CD4-positive, CD25-positive, alpha-beta regulatory T cell (primary cell): ENCODE measurements at regions not wholly inside any gene's neighbourhood (a gene's known extent, or its start where the extent isn't known, plus 50 kb on each side); places are given as distances from the start of the nearest gene placed in this dataset.

Experiments
- ATAC-seq, 2 donors: fragments of 150-1000 bp; cut with Tn5 transposase; one replicate each; pipeline ENCODE4 v1.10.0; 2021; ENCODE audit warnings: low read depth in 2 of 2, moderate number of reproducible peaks in 2 of 2, moderate library complexity in 1 of 2
- DNase-seq, 3 donors: peaks; one replicate each; pipeline versions ENCODE4 v3.0.0 to v3.0.0-alpha.2; 2012 to 2022; ENCODE audit warnings: mixed read lengths in 1 of 3
- H3K27ac ChIP-seq: one replicate; pipeline ENCODE4 v1.7.0; 2013; ENCODE audit warnings: mild to moderate bottlenecking, low read length; ENCODE audit not compliant: insufficient read depth, poor library complexity, severe bottlenecking
- H3K27me3 ChIP-seq: one replicate; pipeline ENCODE4 v1.7.0; 2013; ENCODE audit warnings: low read length; ENCODE audit not compliant: control insufficient read depth, insufficient read depth
- H3K36me3 ChIP-seq: one replicate; pipeline ENCODE4 v1.7.0; 2013; ENCODE audit warnings: mild to moderate bottlenecking, low read length, moderate library complexity; ENCODE audit not compliant: control insufficient read depth, insufficient read depth
- H3K4me1 ChIP-seq: 2 replicates; pipeline ENCODE4 v1.7.0; 2013; ENCODE audit warnings: mild to moderate bottlenecking, low read length; ENCODE audit not compliant: insufficient read depth, control insufficient read depth, poor library complexity, severe bottlenecking
- H3K4me3 ChIP-seq: one replicate; pipeline ENCODE4 v1.7.0; 2013; ENCODE audit warnings: low read depth, mild to moderate bottlenecking, low read length, moderate library complexity
- H3K9me3 ChIP-seq, 2 experiments: 1 replicate in 1 of 2; 2 replicates in 1 of 2; pipeline ENCODE4 v1.7.0; 2013; ENCODE audit warnings: low read length in 2 of 2, mild to moderate bottlenecking in 1 of 2, moderate library complexity in 1 of 2; ENCODE audit not compliant: control insufficient read depth in 2 of 2
- H3K27ac Mint-ChIP-seq, 3 donors: one replicate each; pipeline ENCODE4 v1.8.0; 2020 to 2022; ENCODE audit warnings: mild to moderate bottlenecking in 3 of 3, mixed read lengths in 3 of 3, moderate library complexity in 2 of 3
- H3K27me3 Mint-ChIP-seq: one replicate; pipeline ENCODE4 v1.8.0; 2022; ENCODE audit warnings: mild to moderate bottlenecking, mixed read lengths
- H3K36me3 Mint-ChIP-seq: one replicate; pipeline ENCODE4 v1.8.0; 2020; ENCODE audit warnings: mixed read lengths
- H3K4me1 Mint-ChIP-seq, 4 donors: one replicate each; pipeline ENCODE4 v1.8.0; 2020 to 2022; ENCODE audit warnings: mixed read lengths in 4 of 4, mild to moderate bottlenecking in 1 of 4
- H3K4me3 Mint-ChIP-seq, 4 donors: one replicate each; pipeline ENCODE4 v1.8.0; 2020 to 2022; ENCODE audit warnings: mild to moderate bottlenecking in 4 of 4, mixed read lengths in 4 of 4, moderate library complexity in 3 of 4
- H3K9me3 Mint-ChIP-seq, 7 donors: one replicate each; pipeline ENCODE4 v1.8.0; 2020 to 2022; ENCODE audit warnings: mixed read lengths in 7 of 7, mild to moderate bottlenecking in 3 of 7, moderate library complexity in 2 of 7

DNA sequence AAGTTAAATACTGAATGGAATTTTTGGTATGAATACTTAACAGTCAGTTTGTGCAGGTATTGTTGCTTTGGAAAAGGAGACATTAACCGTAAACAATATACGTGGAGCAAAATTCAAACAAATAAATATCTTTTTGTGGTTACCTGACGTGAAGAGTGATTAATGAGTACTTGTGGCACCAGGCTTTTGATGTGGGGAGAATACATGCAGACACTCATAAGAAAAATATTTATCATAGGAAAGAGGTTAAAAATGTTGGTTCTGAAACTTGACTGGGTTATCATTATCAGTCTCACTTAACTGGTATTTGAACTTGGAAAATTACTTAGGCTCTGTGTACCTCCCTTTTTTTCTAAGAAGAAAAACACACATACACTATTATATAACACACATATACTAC lies 136.4 kb upstream of the NDST4 start:
- H3K27me3 Mint-ChIP-seq: no peaks in the 10 kb centered on the region
- Histone ChIP-seq H3K4me1 (no peaks in the 10 kb centered on the region), H3K4me3 (no peak overlapping the region), H3K27ac (no peak overlapping the region), H3K27me3 (no peaks in the 10 kb centered on the region), H3K9me3 (peaks cover 0 to 2% of the 10 kb centered on the region in 2 experiments), H3K36me3 (no peaks in the 10 kb centered on the region)
- H3K4me1 Mint-ChIP-seq: no peaks in the 10 kb centered on the region
- H3K27ac Mint-ChIP-seq: no peak overlapping the region
- no peaks in the 10 kb centered on the region for H3K36me3 Mint-ChIP-seq
- H3K9me3 Mint-ChIP-seq: peaks cover 0 to 13% (median 3%) of the 10 kb centered on the region in 7 donors
- ATAC-seq (no peak), DNase-seq (no peak)
- H3K4me3 Mint-ChIP-seq: no peak overlapping the region

- no peak for DNase-seq
- H3K9me3 ChIP-seq: no peaks in the 10 kb centered on the region
- Mint-ChIP-seq H3K27ac (no peak overlapping the region), H3K9me3 (peaks cover 0 to 3% (median 0%) of the 10 kb centered on the region in 7 donors), H3K4me3 (no peak overlapping the region), H3K27me3 (peaks cover 4% of the 10 kb centered on the region), H3K4me1 (no peaks in the 10 kb centered on the region), H3K36me3 (no peaks in the 10 kb centered on the region)
- H3K36me3 ChIP-seq: no peaks in the 10 kb centered on the region
- no peaks in the 10 kb centered on the region for H3K27me3 ChIP-seq
- H3K4me3 ChIP-seq: no peak overlapping the region
- H3K27ac ChIP-seq: no peak overlapping the region
- no peak for ATAC-seq
- no peaks in the 10 kb centered on the region for H3K4me1 ChIP-seq
Observed at GRCh38 chr4:115234405-115235093, 121.1 kb upstream of the NDST4 start.

DNA sequence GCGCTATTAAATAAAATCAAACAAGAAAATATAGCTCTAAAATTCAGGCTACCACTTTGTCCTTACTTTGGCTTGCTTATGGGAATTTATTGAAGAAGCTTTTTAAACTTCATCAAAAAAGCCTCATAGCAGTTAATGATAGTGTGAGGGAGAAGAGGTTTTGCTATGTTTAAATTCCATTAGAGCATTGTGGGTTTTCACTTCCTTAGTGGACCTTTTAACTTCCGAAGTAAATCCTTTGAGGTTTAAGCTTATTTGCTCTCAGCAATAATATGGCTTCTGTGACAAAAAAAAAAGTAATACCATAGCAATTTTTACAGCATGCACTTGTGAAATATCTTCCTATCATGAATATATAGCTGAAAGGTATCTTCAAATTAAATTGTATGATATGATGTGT lies 120.2 kb upstream of the NDST4 start:
- no peaks in the 10 kb centered on the region for H3K4me1 ChIP-seq
- no peak overlapping the region for H3K27ac ChIP-seq
- H3K9me3 Mint-ChIP-seq: peaks cover 0 to 3% (median 2%) of the 10 kb centered on the region in 7 donors
- H3K4me3 Mint-ChIP-seq: no peak overlapping the region
- H3K9me3 ChIP-seq: no peaks in the 10 kb centered on the region
- no peak overlapping the region for H3K4me3 ChIP-seq
- peaks cover 4% of the 10 kb centered on the region for H3K27me3 Mint-ChIP-seq
- DNase-seq (no peak), ATAC-seq (no peak)
- no peak overlapping the region for H3K27ac Mint-ChIP-seq
- H3K36me3 ChIP-seq: no peaks in the 10 kb centered on the region
- no peaks in the 10 kb centered on the region for H3K36me3 Mint-ChIP-seq
- no peaks in the 10 kb centered on the region for H3K27me3 ChIP-seq
- no peaks in the 10 kb centered on the region for H3K4me1 Mint-ChIP-seq

DNA sequence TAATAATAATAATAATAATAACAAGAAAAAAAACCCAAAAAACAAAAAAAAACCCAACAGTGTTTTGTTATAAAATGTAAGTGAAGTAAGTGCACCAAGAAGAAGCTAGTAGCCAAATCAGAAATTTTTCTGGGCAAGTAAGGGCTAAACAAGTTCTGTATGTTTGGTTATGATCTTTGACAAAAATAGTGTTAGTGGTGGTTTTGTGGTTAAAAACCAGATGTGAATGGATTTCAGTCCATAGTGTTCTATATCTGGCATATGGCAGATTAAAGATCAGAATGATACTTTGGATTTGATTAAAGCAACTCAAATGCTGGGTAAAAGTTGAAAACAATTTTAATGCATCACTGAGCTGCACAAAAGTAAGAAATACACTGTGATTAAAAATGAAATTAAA lies 116.5 kb upstream of the NDST4 start:
- no peaks in the 10 kb centered on the region for H3K27me3 ChIP-seq
- Mint-ChIP-seq H3K9me3 (peaks cover under 1 to 10% (median 7%) of the 10 kb centered on the region in 7 donors), H3K4me1 (no peaks in the 10 kb centered on the region), H3K27me3 (peaks cover 4% of the 10 kb centered on the region), H3K36me3 (no peaks in the 10 kb centered on the region), H3K27ac (no peak overlapping the region), H3K4me3 (no peak overlapping the region)
- no peaks in the 10 kb centered on the region for H3K4me1 ChIP-seq
- H3K27ac ChIP-seq: no peak overlapping the region
- DNase-seq (no peak), ATAC-seq (no peak)
- H3K4me3 ChIP-seq: no peak overlapping the region
- no peaks in the 10 kb centered on the region for H3K9me3 ChIP-seq
- H3K36me3 ChIP-seq: no peaks in the 10 kb centered on the region

GRCh38 chr4:115228851-115229250 lies 115.4 kb upstream of the NDST4 start:
- no peak overlapping the region for H3K27ac ChIP-seq
- H3K27ac Mint-ChIP-seq: no peak overlapping the region
- H3K36me3 Mint-ChIP-seq: no peaks in the 10 kb centered on the region
- H3K36me3 ChIP-seq: no peaks in the 10 kb centered on the region
- H3K27me3 Mint-ChIP-seq: peaks cover 4% of the 10 kb centered on the region
- H3K4me1 ChIP-seq: no peaks in the 10 kb centered on the region
- H3K4me1 Mint-ChIP-seq: no peaks in the 10 kb centered on the region
- no peak overlapping the region for H3K4me3 ChIP-seq
- DNase-seq (no peak), ATAC-seq (no peak)
- H3K4me3 Mint-ChIP-seq: no peak overlapping the region
- no peaks in the 10 kb centered on the region for H3K9me3 ChIP-seq
- H3K27me3 ChIP-seq: no peaks in the 10 kb centered on the region
- H3K9me3 Mint-ChIP-seq: peaks cover 0 to 18% (median 7%) of the 10 kb centered on the region in 7 donors

- Mint-ChIP-seq H3K4me3 (no peak overlapping the region), H3K27ac (no peak overlapping the region), H3K9me3 (peaks cover 0 to 32% (median 3%) of the 10 kb centered on the region in 7 donors), H3K36me3 (no peaks in the 10 kb centered on the region), H3K4me1 (no peaks in the 10 kb centered on the region), H3K27me3 (no peaks in the 10 kb centered on the region)
- Histone ChIP-seq H3K4me3 (no peak overlapping the region), H3K9me3 (no peaks in the 10 kb centered on the region), H3K27me3 (no peaks in the 10 kb centered on the region), H3K27ac (no peak overlapping the region), H3K36me3 (no peaks in the 10 kb centered on the region), H3K4me1 (no peaks in the 10 kb centered on the region)
- ATAC-seq (no peak), DNase-seq (no peak)
Observed at GRCh38 chr4:115222061-115222460, 108.6 kb upstream of the NDST4 start.

DNA sequence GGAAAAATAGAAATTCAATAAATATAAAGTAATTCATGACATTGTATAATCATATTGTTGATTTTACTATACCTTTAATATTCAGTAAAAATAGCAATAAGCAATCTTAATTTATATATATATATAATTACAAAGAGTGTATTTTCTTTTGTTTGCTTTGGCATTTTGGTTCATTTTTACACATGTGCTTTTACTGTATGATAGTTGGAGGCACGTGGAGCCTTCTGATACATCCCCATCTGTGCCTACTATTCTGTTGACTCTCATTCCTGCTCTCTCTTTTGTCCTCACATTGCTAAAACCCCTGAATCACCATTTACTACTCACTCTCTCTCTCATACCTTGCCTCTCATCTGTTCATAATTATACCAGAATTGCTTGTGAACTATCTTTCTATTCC lies 106.4 kb upstream of the NDST4 start:
- Mint-ChIP-seq H3K27me3 (no peaks in the 10 kb centered on the region), H3K36me3 (no peaks in the 10 kb centered on the region), H3K9me3 (peaks cover 0 to 26% (median 0%) of the 10 kb centered on the region in 7 donors), H3K4me1 (no peaks in the 10 kb centered on the region), H3K27ac (no peak overlapping the region), H3K4me3 (no peak overlapping the region)
- ATAC-seq (no peak), DNase-seq (no peak)
- Histone ChIP-seq H3K36me3 (no peaks in the 10 kb centered on the region), H3K9me3 (no peaks in the 10 kb centered on the region), H3K4me3 (no peak overlapping the region), H3K4me1 (no peaks in the 10 kb centered on the region), H3K27me3 (no peaks in the 10 kb centered on the region), H3K27ac (no peak overlapping the region)

DNA sequence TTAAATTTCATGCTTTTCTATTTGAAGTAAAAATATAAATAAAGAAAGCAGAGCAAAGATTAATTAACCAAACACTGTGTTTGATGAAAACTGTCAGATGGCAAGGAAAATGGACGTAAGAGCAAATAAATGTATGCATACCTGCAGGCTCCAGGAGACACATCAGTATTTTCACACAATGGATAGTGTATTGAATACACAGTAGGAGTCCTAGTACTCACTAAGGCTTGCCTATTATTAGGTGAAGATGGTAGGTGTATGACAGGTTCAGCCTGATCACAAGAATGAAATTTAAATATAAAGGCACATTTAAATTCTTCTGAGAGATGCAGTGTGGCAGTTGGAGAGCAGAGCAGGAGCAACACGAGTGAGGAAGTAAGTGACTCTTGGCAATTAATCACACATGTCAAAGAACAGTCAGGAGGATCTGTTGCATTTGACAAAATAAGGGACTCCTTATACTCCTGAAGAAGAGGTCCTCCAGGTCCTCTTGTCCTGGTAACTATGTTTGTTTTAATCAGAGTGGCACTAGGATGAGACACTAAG lies 106.0 kb upstream of the NDST4 start:
- Histone ChIP-seq H3K36me3 (no peaks in the 10 kb centered on the region), H3K9me3 (no peaks in the 10 kb centered on the region), H3K4me1 (no peaks in the 10 kb centered on the region), H3K27ac (no peak overlapping the region), H3K27me3 (no peaks in the 10 kb centered on the region), H3K4me3 (no peak overlapping the region)
- Mint-ChIP-seq H3K9me3 (peaks cover 0 to 21% (median 0%) of the 10 kb centered on the region in 7 donors), H3K4me1 (no peaks in the 10 kb centered on the region), H3K4me3 (no peak overlapping the region), H3K36me3 (no peaks in the 10 kb centered on the region), H3K27ac (no peak overlapping the region), H3K27me3 (no peaks in the 10 kb centered on the region)
- DNase-seq (no peak), ATAC-seq (no peak)
